ENCODE measurements at regions not wholly inside any gene's neighbourhood (a gene's known extent, or its start where the extent isn't known, plus 50 kb on each side); places are given as distances from the start of the nearest gene placed in this dataset.

- Histone ChIP-seq H3K36me3 (ENCODE audit: low read length) (no peaks in the 10 kb centered on the region), H3K9me2 (replicated peaks; ENCODE audit: insufficient read depth, low read length) (no peaks in the 10 kb centered on the region), H3K4me2 (ENCODE audit: low read depth, low read length, poor library complexity, severe bottlenecking) (no peak overlapping the region), H3K27ac (ENCODE audit: low read depth, low read length) (no peak overlapping the region), H3K27me3 (ENCODE audit: low read length) (no peaks in the 10 kb centered on the region), H4K20me1 (ENCODE audit: low read depth, low read length) (no peaks in the 10 kb centered on the region), H3K79me2 (ENCODE audit: insufficient read depth, low read length) (no peaks in the 10 kb centered on the region), H3K4me3 (ENCODE audit: insufficient read depth, low read length, poor library complexity, severe bottlenecking) (no peak overlapping the region), H2AFZ (ENCODE audit: low read depth, low read length, severe bottlenecking) (no peak overlapping the region), H3K9ac (ENCODE audit: low read length) (no peak overlapping the region), H3F3A (ENCODE audit: insufficient read depth) (no peaks in the 10 kb centered on the region), H3K9me3 (ENCODE audit: insufficient read depth, low read length) (no peaks in the 10 kb centered on the region; the same call in 1 of the 2 replicates)
- TF ChIP-seq EZH2phosphoT487 (conservative IDR thresholded peaks at IDR 0.05; ENCODE audit: low read length) (no peak), CTCF (IDR thresholded peaks at IDR 0.05; ENCODE audit: insufficient read depth, low read length, poor library complexity, severe bottlenecking) (no peak)
These were observed 725.5 kb downstream of the PCDH18 start for GRCh38 chr4:136806844-136807243.

GRCh38 chr4:136805617-136806016 lies 726.7 kb downstream of the PCDH18 start:
- no peaks in the 10 kb centered on the region for H3K79me2 ChIP-seq (ENCODE audit: insufficient read depth, low read length)
- TF ChIP-seq CTCF (IDR thresholded peaks at IDR 0.05; ENCODE audit: insufficient read depth, low read length, poor library complexity, severe bottlenecking) (no peak), EZH2phosphoT487 (conservative IDR thresholded peaks at IDR 0.05; ENCODE audit: low read length) (no peak)

GRCh38 chr4:136803433-136803832 lies 728.9 kb downstream of the PCDH18 start:
- Histone ChIP-seq H3K9me2 (replicated peaks; ENCODE audit: insufficient read depth, low read length) (no peaks in the 10 kb centered on the region), H3K79me2 (ENCODE audit: insufficient read depth, low read length) (no peaks in the 10 kb centered on the region), H3K9me3 (ENCODE audit: insufficient read depth, low read length) (no peaks in the 10 kb centered on the region; the same call in 1 of the 2 replicates), H3F3A (ENCODE audit: insufficient read depth) (no peaks in the 10 kb centered on the region), H3K27ac (ENCODE audit: low read depth, low read length) (no peak overlapping the region), H4K20me1 (ENCODE audit: low read depth, low read length) (no peaks in the 10 kb centered on the region), H3K27me3 (ENCODE audit: low read length) (no peaks in the 10 kb centered on the region), H2AFZ (ENCODE audit: low read depth, low read length, severe bottlenecking) (no peak overlapping the region), H3K4me3 (ENCODE audit: insufficient read depth, low read length, poor library complexity, severe bottlenecking) (no peak overlapping the region), H3K9ac (ENCODE audit: low read length) (no peak overlapping the region), H3K36me3 (ENCODE audit: low read length) (no peaks in the 10 kb centered on the region), H3K4me2 (ENCODE audit: low read depth, low read length, poor library complexity, severe bottlenecking) (no peak overlapping the region)
- TF ChIP-seq EZH2phosphoT487 (conservative IDR thresholded peaks at IDR 0.05; ENCODE audit: low read length) (no peak), CTCF (IDR thresholded peaks at IDR 0.05; ENCODE audit: insufficient read depth, low read length, poor library complexity, severe bottlenecking) (no peak)

More at GRCh38 chr4:136805617-136806016, 726.7 kb downstream of the PCDH18 start:
- Histone ChIP-seq H3K9me3 (ENCODE audit: insufficient read depth, low read length) (no peaks in the 10 kb centered on the region; the same call in 1 of the 2 replicates), H2AFZ (ENCODE audit: low read depth, low read length, severe bottlenecking) (no peak overlapping the region), H3K9ac (ENCODE audit: low read length) (no peak overlapping the region), H3K27ac (ENCODE audit: low read depth, low read length) (no peak overlapping the region), H3K27me3 (ENCODE audit: low read length) (no peaks in the 10 kb centered on the region), H3F3A (ENCODE audit: insufficient read depth) (no peaks in the 10 kb centered on the region), H3K9me2 (replicated peaks; ENCODE audit: insufficient read depth, low read length) (no peaks in the 10 kb centered on the region), H4K20me1 (ENCODE audit: low read depth, low read length) (no peaks in the 10 kb centered on the region), H3K4me3 (ENCODE audit: insufficient read depth, low read length, poor library complexity, severe bottlenecking) (no peak overlapping the region), H3K36me3 (ENCODE audit: low read length) (no peaks in the 10 kb centered on the region), H3K4me2 (ENCODE audit: low read depth, low read length, poor library complexity, severe bottlenecking) (no peak overlapping the region)

Data from SU-DHL-6 (cell line).